ENCODE measurements at regions not wholly inside any gene's neighbourhood (a gene's known extent, or its start where the extent isn't known, plus 50 kb on each side); places are given as distances from the start of the nearest gene placed in this dataset.

DNA sequence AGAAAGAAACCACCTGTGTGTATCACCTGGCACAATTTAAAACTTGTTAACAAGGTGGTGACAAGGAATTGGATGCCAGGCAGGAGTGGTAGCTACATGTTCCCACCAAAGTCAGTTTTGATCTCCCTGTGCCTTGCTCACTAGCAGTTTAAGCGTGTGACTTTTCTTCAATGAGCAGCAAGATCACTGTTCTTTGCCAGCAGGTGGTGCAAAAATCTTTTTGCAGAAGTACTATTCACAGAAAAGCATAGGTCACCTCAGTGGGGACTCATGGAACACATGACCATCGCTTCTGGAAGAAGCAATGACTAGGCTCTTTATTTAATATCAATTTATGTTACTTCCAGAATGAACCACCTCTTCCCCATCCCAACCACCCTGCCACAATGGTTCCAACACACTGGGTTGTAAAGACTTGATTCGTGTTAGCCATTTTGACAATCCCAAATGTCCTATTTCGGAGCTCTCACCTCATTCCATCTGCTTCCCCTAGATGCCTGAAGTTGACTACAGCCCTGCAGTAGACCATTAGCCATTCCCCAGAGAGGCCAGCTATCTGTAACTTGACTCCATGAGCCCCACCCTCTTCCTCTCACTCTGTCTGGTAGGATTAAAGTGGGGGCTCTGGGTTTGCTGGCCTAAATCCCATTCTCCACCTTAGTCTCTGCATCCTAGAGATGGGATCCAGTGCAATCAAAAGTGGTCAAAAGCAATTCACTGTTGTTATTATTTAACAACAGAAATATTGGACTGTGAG, 59.1 kb upstream of the TNFRSF19 start:
- H3K4me1 Mint-ChIP-seq (ENCODE audit: unreplicated experiment) = peaks cover 15% of the 10 kb centered on the region
- no peak for DNase-seq (ENCODE audit: extremely low spot score, unreplicated experiment)
- H3K27ac Mint-ChIP-seq (ENCODE audit: unreplicated experiment) = no peak overlapping the region

DNA sequence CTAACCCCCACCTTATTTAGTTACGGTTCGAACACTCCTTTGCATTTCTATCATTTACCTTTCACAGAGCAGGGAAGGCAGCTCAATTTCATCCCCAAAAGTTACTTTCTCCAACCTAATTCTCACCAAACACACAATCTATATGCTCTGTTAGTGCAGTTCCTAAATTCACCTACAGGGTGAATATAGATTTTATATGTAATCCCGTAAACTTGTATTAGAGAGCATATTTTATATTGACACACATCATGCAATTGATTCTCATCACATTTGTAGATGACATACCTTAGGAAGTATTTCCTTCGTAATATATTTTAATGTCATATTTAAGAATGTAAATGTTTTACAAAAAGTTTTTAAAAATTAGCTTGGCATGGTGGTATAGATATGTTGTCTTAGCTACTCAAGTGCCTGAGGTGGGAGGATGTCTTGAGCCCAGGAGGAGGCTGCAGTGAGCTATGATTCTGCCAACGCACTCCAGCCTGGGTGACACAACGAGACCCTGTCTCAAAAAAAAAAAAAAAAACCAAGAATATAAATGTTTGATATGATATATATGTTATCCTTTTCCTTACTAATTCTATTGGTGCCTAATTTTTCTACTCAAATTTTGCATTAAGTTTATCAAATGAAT, 57.3 kb upstream of the TNFRSF19 start:
- Mint-ChIP-seq H3K4me3 (ENCODE audit: unreplicated experiment) (no peak overlapping the region), H3K4me1 (ENCODE audit: unreplicated experiment) (peaks cover 8% of the 10 kb centered on the region), H3K27me3 (ENCODE audit: unreplicated experiment) (peaks cover 10% of the 10 kb centered on the region), H3K36me3 (ENCODE audit: unreplicated experiment) (no peaks in the 10 kb centered on the region), H3K27ac (ENCODE audit: unreplicated experiment) (no peak overlapping the region), H3K9me3 (ENCODE audit: unreplicated experiment) (no peaks in the 10 kb centered on the region)
- TF ChIP-seq, protein P1, sequence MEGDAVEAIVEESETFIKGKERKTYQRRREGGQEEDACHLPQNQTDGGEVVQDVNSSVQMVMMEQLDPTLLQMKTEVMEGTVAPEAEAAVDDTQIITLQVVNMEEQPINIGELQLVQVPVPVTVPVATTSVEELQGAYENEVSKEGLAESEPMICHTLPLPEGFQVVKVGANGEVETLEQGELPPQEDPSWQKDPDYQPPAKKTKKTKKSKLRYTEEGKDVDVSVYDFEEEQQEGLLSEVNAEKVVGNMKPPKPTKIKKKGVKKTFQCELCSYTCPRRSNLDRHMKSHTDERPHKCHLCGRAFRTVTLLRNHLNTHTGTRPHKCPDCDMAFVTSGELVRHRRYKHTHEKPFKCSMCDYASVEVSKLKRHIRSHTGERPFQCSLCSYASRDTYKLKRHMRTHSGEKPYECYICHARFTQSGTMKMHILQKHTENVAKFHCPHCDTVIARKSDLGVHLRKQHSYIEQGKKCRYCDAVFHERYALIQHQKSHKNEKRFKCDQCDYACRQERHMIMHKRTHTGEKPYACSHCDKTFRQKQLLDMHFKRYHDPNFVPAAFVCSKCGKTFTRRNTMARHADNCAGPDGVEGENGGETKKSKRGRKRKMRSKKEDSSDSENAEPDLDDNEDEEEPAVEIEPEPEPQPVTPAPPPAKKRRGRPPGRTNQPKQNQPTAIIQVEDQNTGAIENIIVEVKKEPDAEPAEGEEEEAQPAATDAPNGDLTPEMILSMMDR (IDR thresholded peaks at IDR 0.05) = no peak
- no peak for DNase-seq (ENCODE audit: extremely low spot score, unreplicated experiment)

More for the DNA sequence above, 59.1 kb upstream of the TNFRSF19 start:
- Mint-ChIP-seq H3K4me3 (ENCODE audit: unreplicated experiment) (no peak overlapping the region), H3K9me3 (ENCODE audit: unreplicated experiment) (no peaks in the 10 kb centered on the region), H3K36me3 (ENCODE audit: unreplicated experiment) (no peaks in the 10 kb centered on the region), H3K27me3 (ENCODE audit: unreplicated experiment) (peaks cover 10% of the 10 kb centered on the region)
- TF ChIP-seq, protein P1 (IDR thresholded peaks at IDR 0.05) = peak; percentile 46

DNA sequence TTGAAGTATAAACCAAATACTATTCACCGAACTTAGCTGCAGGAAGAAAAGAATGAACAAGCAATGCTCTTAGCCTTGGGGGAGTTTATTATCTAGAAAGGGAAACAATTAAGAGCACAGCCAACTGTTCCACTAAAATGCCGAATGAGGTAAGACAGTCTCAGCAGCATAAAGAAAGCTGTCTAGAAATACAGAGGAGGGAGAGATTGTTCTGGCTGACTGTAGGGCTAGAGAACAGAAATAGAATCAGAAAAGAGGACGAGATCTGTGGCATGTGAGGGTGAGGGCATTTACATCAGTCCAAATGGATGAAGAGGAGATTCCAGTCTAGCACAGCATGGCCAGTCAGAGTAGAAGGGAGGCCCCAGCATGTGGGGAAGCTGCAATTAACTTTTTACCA, 56.8 kb upstream of the TNFRSF19 start:
- no peaks in the 10 kb centered on the region for H3K36me3 Mint-ChIP-seq (ENCODE audit: unreplicated experiment)
- no peak overlapping the region for H3K27ac Mint-ChIP-seq (ENCODE audit: unreplicated experiment)
- H3K9me3 Mint-ChIP-seq (ENCODE audit: unreplicated experiment) = no peaks in the 10 kb centered on the region
- no peak overlapping the region for H3K4me3 Mint-ChIP-seq (ENCODE audit: unreplicated experiment)
- H3K27me3 Mint-ChIP-seq (ENCODE audit: unreplicated experiment) = peaks cover 10% of the 10 kb centered on the region
- DNase-seq (ENCODE audit: extremely low spot score, unreplicated experiment) = no peak
- TF ChIP-seq, protein P1 (IDR thresholded peaks at IDR 0.05) = no peak
- H3K4me1 Mint-ChIP-seq (ENCODE audit: unreplicated experiment) = peaks cover 8% of the 10 kb centered on the region

DNA sequence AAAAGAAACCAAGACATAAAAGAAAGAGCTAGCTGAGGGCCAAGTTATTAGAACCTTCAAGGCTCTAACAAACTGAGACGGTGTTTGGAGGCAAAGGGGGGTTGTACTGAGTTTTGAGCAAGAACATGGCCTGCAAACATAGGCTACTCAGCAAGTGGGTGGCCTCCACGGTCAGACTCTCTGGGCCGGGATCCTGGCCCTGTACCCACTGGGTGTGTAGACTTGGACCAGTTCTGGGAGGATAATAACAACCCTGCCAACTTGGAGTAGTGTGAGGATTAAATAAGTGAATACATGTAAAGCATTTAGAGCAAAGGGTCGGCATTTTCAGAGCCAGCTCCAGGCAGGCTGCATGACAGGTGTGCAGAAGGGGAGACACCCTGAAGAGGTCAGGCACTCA, 56.1 kb upstream of the TNFRSF19 start:
- peaks cover 8% of the 10 kb centered on the region for H3K4me1 Mint-ChIP-seq (ENCODE audit: unreplicated experiment)
- no peaks in the 10 kb centered on the region for H3K9me3 Mint-ChIP-seq (ENCODE audit: unreplicated experiment)
- no peak overlapping the region for H3K4me3 Mint-ChIP-seq (ENCODE audit: unreplicated experiment)
- H3K27me3 Mint-ChIP-seq (ENCODE audit: unreplicated experiment) = peaks cover 14% of the 10 kb centered on the region
- H3K27ac Mint-ChIP-seq (ENCODE audit: unreplicated experiment) = no peak overlapping the region
- H3K36me3 Mint-ChIP-seq (ENCODE audit: unreplicated experiment) = no peaks in the 10 kb centered on the region
- TF ChIP-seq, protein P1 (IDR thresholded peaks at IDR 0.05) = no peak
- no peak for DNase-seq (ENCODE audit: extremely low spot score, unreplicated experiment)

DNA sequence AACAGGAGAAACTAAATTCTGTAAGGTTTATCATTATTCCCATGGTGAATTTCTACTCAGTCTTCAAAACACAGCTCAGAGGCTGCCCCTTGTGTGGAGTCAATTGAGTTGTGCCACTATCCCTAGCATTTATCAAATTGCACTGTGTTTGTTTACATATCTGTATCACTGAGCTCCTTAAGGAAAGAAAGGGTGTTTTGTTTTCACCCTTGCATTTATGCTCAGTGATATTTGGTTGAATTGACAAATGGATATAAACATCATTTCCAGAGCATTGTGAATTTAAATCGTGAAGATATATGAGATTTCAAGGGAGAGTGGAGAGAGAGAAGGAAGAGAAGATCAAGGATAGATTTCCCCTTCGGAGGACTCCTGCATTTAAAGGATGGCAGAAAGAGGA, 55.1 kb upstream of the TNFRSF19 start:
- H3K36me3 Mint-ChIP-seq (ENCODE audit: unreplicated experiment) = no peaks in the 10 kb centered on the region
- no peak overlapping the region for H3K27ac Mint-ChIP-seq (ENCODE audit: unreplicated experiment)
- H3K9me3 Mint-ChIP-seq (ENCODE audit: unreplicated experiment) = no peaks in the 10 kb centered on the region
- H3K27me3 Mint-ChIP-seq (ENCODE audit: unreplicated experiment) = peaks cover 14% of the 10 kb centered on the region
- H3K4me1 Mint-ChIP-seq (ENCODE audit: unreplicated experiment) = peaks cover 10% of the 10 kb centered on the region
- no peak for DNase-seq (ENCODE audit: extremely low spot score, unreplicated experiment)
- TF ChIP-seq, protein P1 (IDR thresholded peaks at IDR 0.05) = no peak
- no peak overlapping the region for H3K4me3 Mint-ChIP-seq (ENCODE audit: unreplicated experiment)
